ENCODE measurements at regions not wholly inside any gene's neighbourhood (a gene's known extent, or its start where the extent isn't known, plus 50 kb on each side); places are given as distances from the start of the nearest gene placed in this dataset.

- TF ChIP-seq CTCF (IDR thresholded peaks at IDR 0.05), result no peak
Observed at GRCh38 chr4:78692822-78693170, 83.4 kb upstream of the BMP2K start.

- no peak for TF ChIP-seq CTCF (IDR thresholded peaks at IDR 0.05)
Observed at GRCh38 chr4:78693777-78694456, 82.2 kb upstream of the BMP2K start.

GRCh38 chr4:78694457-78694787, 81.7 kb upstream of the BMP2K start:
- no peak for TF ChIP-seq CTCF (IDR thresholded peaks at IDR 0.05)

- TF ChIP-seq CTCF (IDR thresholded peaks at IDR 0.05), result no peak
Observed at GRCh38 chr4:78695910-78696309, 80.2 kb upstream of the BMP2K start.

- TF ChIP-seq CTCF (IDR thresholded peaks at IDR 0.05), result no peak
Observed at GRCh38 chr4:78703079-78703478, 73.1 kb upstream of the BMP2K start.

GRCh38 chr4:78704317-78704716, 71.8 kb upstream of the BMP2K start:
- TF ChIP-seq CTCF (IDR thresholded peaks at IDR 0.05), result no peak

- no peak for TF ChIP-seq CTCF (IDR thresholded peaks at IDR 0.05)
Observed at GRCh38 chr4:78704981-78705683, 71.0 kb upstream of the BMP2K start.
